Retinal pigment epithelial cell (primary cell): ENCODE measurements at regions not wholly inside any gene's neighbourhood (a gene's known extent, or its start where the extent isn't known, plus 50 kb on each side); places are given as distances from the start of the nearest gene placed in this dataset.

ENCODE experiments used
- DNase-seq: peaks from one replicate; pipeline ENCODE4 v3.0.0-alpha.2; 2010; ENCODE audit warnings: low read depth
- H3K4me3 ChIP-seq: 2 replicates; pipeline ENCODE4 v1.5.1; 2011; ENCODE audit warnings: mild to moderate bottlenecking, low read length, control low read depth, moderate library complexity
- TF ChIP-seq, protein P1 (sequence below): conservative IDR thresholded peaks from 2 replicates; pipeline ENCODE4 v1.5.1; 2011; ENCODE audit warnings: low read depth, low read length, control low read depth, inconsistent platforms

DNA sequence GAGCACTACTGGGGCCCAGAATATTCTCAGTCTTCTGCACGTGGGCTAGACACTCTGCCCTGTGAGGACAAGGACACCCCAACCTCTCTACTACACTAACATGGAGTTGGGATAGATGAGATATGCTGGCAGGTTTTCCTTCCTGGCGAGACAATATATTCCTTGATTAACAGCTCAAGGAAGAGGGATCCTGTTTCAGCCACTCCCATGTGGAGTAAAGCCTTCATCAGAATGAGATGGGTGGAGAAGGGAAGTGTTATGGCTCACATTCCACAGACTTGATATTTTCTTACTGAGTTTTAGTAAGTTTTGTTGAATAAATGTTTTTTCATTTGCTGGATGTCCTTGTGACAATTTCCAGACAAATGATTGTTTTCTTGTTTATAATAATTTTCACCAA lies 1187.6 kb downstream of the CDH12 start:
- TF ChIP-seq, protein P1, sequence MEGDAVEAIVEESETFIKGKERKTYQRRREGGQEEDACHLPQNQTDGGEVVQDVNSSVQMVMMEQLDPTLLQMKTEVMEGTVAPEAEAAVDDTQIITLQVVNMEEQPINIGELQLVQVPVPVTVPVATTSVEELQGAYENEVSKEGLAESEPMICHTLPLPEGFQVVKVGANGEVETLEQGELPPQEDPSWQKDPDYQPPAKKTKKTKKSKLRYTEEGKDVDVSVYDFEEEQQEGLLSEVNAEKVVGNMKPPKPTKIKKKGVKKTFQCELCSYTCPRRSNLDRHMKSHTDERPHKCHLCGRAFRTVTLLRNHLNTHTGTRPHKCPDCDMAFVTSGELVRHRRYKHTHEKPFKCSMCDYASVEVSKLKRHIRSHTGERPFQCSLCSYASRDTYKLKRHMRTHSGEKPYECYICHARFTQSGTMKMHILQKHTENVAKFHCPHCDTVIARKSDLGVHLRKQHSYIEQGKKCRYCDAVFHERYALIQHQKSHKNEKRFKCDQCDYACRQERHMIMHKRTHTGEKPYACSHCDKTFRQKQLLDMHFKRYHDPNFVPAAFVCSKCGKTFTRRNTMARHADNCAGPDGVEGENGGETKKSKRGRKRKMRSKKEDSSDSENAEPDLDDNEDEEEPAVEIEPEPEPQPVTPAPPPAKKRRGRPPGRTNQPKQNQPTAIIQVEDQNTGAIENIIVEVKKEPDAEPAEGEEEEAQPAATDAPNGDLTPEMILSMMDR = no peak
- no peak for DNase-seq

DNA sequence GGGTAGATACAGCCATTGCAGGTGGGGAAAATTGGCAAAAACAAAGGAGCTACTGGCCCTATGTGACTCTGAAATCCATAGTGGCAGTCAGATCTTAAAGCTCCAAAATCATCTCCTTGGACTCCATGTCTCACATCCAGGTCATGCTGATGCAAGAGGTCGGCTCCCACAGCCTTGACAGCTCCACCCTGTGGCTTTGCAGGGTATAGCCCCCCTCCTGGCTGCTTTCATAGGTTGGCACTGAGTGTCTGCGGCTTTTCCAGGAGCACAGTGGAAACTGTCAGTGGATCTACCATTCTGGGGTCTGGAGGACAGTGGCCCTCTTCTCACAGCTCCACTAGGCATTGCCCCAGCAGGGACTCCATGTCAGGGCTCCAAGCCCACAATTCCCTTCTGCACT lies 1190.1 kb downstream of the CDH12 start:
- no peak overlapping the region for H3K4me3 ChIP-seq
- DNase-seq = no peak
- TF ChIP-seq, protein P1 = no peak

More for the DNA sequence above, 1187.6 kb downstream of the CDH12 start:
- H3K4me3 ChIP-seq = no peak overlapping the region

DNA sequence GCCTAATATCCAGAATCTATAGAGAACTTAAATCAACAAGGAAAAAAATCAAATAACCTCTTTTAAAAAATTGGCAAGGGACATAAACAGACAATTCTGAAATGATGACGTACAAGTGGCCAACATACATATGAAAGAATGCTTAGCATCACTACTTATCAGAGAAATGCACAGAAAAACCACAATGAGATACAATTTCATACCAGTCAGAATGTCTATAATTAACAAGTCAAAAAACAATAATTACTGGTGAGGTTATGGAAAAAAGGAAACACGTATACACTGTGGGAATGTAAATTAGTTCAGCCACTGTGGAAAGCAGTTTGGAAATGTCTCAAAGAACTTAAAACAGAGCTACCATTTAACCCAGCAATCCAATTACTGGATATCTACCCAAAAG lies 1192.0 kb downstream of the CDH12 start:
- TF ChIP-seq, protein P1 = no peak
- no peak overlapping the region for H3K4me3 ChIP-seq
- DNase-seq = no peak

DNA sequence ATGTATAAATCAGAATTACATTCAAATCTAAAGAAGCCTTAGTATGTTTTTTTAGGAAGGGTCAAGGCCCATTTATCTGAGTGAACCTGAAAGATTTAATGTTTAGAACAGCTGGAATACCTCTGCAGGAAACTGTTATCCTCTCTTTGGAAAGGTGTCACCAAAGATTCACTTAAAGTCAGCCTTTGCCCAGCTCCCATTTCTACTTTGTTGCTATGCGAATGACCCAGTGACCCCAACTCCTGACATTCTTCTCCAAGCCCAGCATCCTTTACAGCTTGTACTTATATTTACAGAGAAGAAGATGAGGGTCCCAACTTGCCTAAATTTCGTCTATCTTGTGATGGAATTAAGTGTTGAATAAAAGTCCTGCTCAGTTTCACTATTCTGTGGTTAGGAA lies 1198.6 kb downstream of the CDH12 start:
- TF ChIP-seq, protein P1 = no peak
- DNase-seq = no peak
- no peak overlapping the region for H3K4me3 ChIP-seq

DNA sequence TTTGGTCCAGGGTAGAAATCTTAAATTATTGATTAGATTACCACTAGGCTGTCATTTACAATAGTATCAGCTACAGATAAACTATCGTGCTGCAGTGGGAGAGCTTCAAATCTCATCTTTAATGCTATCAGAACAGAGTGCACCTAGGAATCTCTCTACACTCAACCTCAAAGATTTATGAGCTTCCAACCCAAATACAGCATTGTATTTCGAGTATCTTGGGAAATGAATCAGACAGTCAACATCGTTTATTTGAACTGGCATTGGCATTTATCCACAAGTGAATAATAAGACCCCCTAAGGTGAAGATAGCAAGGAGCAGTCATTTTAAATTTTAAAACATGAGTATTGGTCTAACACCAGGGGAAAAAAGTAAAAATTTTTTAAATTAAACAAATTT lies 1203.2 kb downstream of the CDH12 start:
- TF ChIP-seq, protein P1 = no peak
- DNase-seq = no peak
- H3K4me3 ChIP-seq = no peak overlapping the region

DNA sequence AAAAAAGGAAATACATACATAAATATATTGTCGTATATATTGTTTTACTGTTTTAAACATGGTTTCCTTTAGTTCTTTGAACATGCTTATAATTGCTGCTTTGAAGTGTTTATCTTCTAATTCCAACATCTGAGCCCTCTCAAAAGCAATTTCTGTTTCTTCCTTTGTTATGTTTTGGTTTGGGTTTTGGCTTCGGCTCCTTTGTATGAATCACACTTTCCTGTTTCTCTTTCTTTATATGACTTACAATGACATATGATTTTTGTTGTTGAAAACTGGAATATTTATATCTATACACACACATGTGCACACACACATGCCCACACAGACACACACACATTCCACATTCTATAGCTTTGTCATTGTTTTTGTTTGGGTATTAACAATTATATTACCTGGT lies 1206.7 kb downstream of the CDH12 start:
- no peak overlapping the region for H3K4me3 ChIP-seq
- DNase-seq = no peak

DNA sequence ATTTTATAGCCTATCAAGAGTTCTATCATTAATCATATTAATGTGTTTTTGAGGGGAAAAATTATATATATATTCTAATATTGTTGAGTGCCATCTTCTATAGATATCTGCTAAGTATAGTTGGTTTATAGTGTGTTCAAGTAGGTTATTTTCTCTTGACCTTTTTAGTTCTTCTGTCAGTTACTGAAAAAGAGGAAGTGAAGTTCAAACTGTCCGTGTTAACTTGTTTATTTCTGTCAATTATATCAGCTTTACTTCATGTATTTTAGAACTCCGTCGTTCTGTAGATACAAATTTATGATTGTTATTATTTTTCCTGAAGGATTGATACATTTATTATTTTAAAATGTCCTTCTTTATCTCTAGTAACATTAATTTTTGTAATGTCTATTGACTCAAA lies 1209.1 kb downstream of the CDH12 start:
- DNase-seq = no peak
- H3K4me3 ChIP-seq = no peak overlapping the region
- TF ChIP-seq, protein P1 = no peak

More for the DNA sequence above, 1206.7 kb downstream of the CDH12 start:
- TF ChIP-seq, protein P1 = no peak
